K562 (cell line): ENCODE measurements at regions not wholly inside any gene's neighbourhood (a gene's known extent, or its start where the extent isn't known, plus 50 kb on each side); places are given as distances from the start of the nearest gene placed in this dataset.

Experiments
- ATAC-seq: fragments of 200-7000 bp; cut with Tn5 transposase; 3 replicates; pipeline ENCODE4 v1.9.1; 2020; ENCODE audit warnings: moderate library complexity
- BruUV-seq: library from RNA; stranded (reverse); fragments of 400-500 nt; replicated peaks from 2 replicates; lab custom pipeline; 2021; lab: Mats Ljungman, UMichigan
- CTCF ChIA-PET: fragments of 300-600 bp; formaldehyde crosslinking; extraction: SDS; loops from one replicate; lab custom pipeline; 2021; ENCODE audit warnings: low intra/inter-chr PET ratio; lab: Yijun Ruan, JAX
- POLR2A ChIA-PET: fragments of 300-600, 350-650 bp; sonication (Branson Sonifier 250); formaldehyde crosslinking; extraction: SDS; loops from one replicate; lab custom pipeline; 2021; ENCODE audit warnings: antibody characterized with exemption, inconsistent platforms; lab: Yijun Ruan, JAX
- DNase-seq, 4 experiments: peaks; one replicate each; pipeline versions ENCODE4 v3.0.0 to v3.0.0-alpha.2; 2011 to 2018; ENCODE audit warnings: low spot score in 3 of 4, mixed read lengths in 3 of 4; ENCODE audit errors: extremely low read depth in 1 of 4
- FAIRE-seq: peaks from 2 replicates; lab custom pipeline; 2011; peaks lifted over from hg19 to GRCh38; lab: Jason Lieb, UNC
- H2AFZ ChIP-seq: 2 replicates; pipeline ENCODE4 v1.6.0; 2011; ENCODE audit warnings: low read depth, low read length, control low read depth, inconsistent platforms
- H3K27ac ChIP-seq: fragments of 200-600 bp; 3 replicates; pipeline ENCODE4 v1.8.0; 2011; ENCODE audit warnings: low read depth, mild to moderate bottlenecking, control low read depth, inconsistent platforms, low read length, moderate library complexity, mixed read lengths; ENCODE audit errors: extremely low read depth
- H3K27me3 ChIP-seq, 2 experiments: fragments of 300-600 bp in 1 of 2; 2 replicates in 1 of 2; 3 replicates in 1 of 2; pipeline versions ENCODE4 v1.6.0 to v1.8.0; 2011; ENCODE audit warnings: inconsistent platforms in 2 of 2, low read length in 2 of 2, mild to moderate bottlenecking in 1 of 2, mixed read lengths in 1 of 2, moderate library complexity in 1 of 2; ENCODE audit not compliant: control insufficient read depth in 2 of 2, insufficient read depth in 2 of 2
- H3K36me3 ChIP-seq: fragments of 300-600 bp; 3 replicates; pipeline ENCODE4 v1.8.0; 2011; ENCODE audit warnings: mild to moderate bottlenecking, low read length, inconsistent platforms; ENCODE audit not compliant: control insufficient read depth, insufficient read depth
- H3K4me1 ChIP-seq, 2 experiments: fragments of 200-600 bp in 1 of 2; replicated peaks in 1 of 2; 2 replicates in 1 of 2; 3 replicates in 1 of 2; pipeline versions ENCODE4 v1.5.1 to v1.8.0; 2011; ENCODE audit warnings: inconsistent platforms in 2 of 2, low read length in 2 of 2, mild to moderate bottlenecking in 1 of 2, mixed read lengths in 1 of 2, moderate library complexity in 1 of 2; ENCODE audit not compliant: control insufficient read depth in 2 of 2, insufficient read depth in 2 of 2
- H3K4me2 ChIP-seq: 2 replicates; pipeline ENCODE4 v1.6.1; 2011; ENCODE audit warnings: low read length, control low read depth, inconsistent platforms, mixed read lengths; ENCODE audit not compliant: insufficient read depth
- H3K4me3 ChIP-seq: fragments of 200-600 bp; sonication (generic), shearing (Covaris generic); 2 replicates; pipeline ENCODE4 v1.5.1; 2016; ENCODE audit warnings: control low read depth, inconsistent platforms
- H3K79me2 ChIP-seq: fragments of 200-600 bp; 3 replicates; pipeline ENCODE4 v1.8.0; 2011; ENCODE audit warnings: low read length, inconsistent platforms; ENCODE audit not compliant: control insufficient read depth, insufficient read depth
- H3K9ac ChIP-seq, 2 experiments: 2 replicates each; pipeline versions ENCODE4 v1.6.0 to v1.6.1; 2011; ENCODE audit warnings: low read depth in 2 of 2, low read length in 2 of 2, control low read depth in 1 of 2, inconsistent platforms in 1 of 2, mild to moderate bottlenecking in 1 of 2, mixed read lengths in 1 of 2; ENCODE audit not compliant: insufficient read depth in 1 of 2
- H3K9me1 ChIP-seq: one replicate; pipeline ENCODE4 v1.6.0; 2011; ENCODE audit warnings: inconsistent platforms, mild to moderate bottlenecking, low read length, moderate library complexity; ENCODE audit not compliant: control insufficient read depth, insufficient read depth
- H3K9me3 ChIP-seq: replicated peaks from 2 replicates; pipeline ENCODE4 v1.5.1; 2011; ENCODE audit warnings: low read depth, low read length, inconsistent platforms; ENCODE audit not compliant: control insufficient read depth, insufficient read depth
- H4K20me1 ChIP-seq: replicated peaks from 2 replicates; pipeline ENCODE4 v1.6.1; 2011; ENCODE audit warnings: low read length, inconsistent platforms, mixed read lengths; ENCODE audit not compliant: control insufficient read depth, insufficient read depth
- ARID4B ChIP-seq: sonication (generic); formaldehyde crosslinking; IDR thresholded peaks from 2 replicates; pipeline ENCODE4 v1.8.0; 2022; ENCODE audit warnings: mild to moderate bottlenecking, missing genetic modification reagents
- C11orf30 ChIP-seq: fragments of 450-650 bp; IDR thresholded peaks from 2 replicates; pipeline ENCODE4 v1.6.1; 2016; ENCODE audit warnings: low read depth, mild to moderate bottlenecking
- HLTF ChIP-seq: fragments of 450-650 bp; IDR thresholded peaks from 2 replicates; pipeline ENCODE4 v1.6.1; 2016
- HMG20A ChIP-seq: fragments of 450-650 bp; formaldehyde crosslinking; conservative IDR thresholded peaks from 2 replicates; pipeline ENCODE4 v1.4.0; 2020; ENCODE audit warnings: mild to moderate bottlenecking, mixed read lengths
- MLX ChIP-seq, 2 experiments: fragments of 450-650 bp in 1 of 2; sonication (generic) in 1 of 2; formaldehyde crosslinking; conservative IDR thresholded peaks; 2 replicates each; pipeline versions ENCODE4 v1.4.0 to v1.8.1; 2020 to 2022; ENCODE audit warnings: mild to moderate bottlenecking in 1 of 2, missing genetic modification reagents in 1 of 2
- NR4A1 ChIP-seq, 2 experiments: fragments of 250-450 bp in 1 of 2; fragments of 450-650 bp in 1 of 2; sonication (Bioruptor Pico) in 1 of 2; IDR thresholded peaks; 2 replicates each; pipeline versions ENCODE4 v1.4.0 to v1.6.1; 2016 to 2020; ENCODE audit warnings: mild to moderate bottlenecking in 2 of 2, missing compliant biosample characterization in 1 of 2, missing genetic modification characterization in 1 of 2, moderate library complexity in 1 of 2
- SRSF7 ChIP-seq: fragments of 200-400 bp; formaldehyde crosslinking; optimal IDR thresholded peaks from 2 replicates; pipeline ENCODE3; 2017; ENCODE audit warnings: mild to moderate bottlenecking, low read depth, low read length
- STAT5B ChIP-seq: fragments of 250-450 bp; sonication (Bioruptor Pico); IDR thresholded peaks from 2 replicates; pipeline ENCODE4 v1.8.0; 2021; ENCODE audit warnings: mild to moderate bottlenecking, inconsistent platforms
- TAF7 ChIP-seq: fragments of 450-650 bp; IDR thresholded peaks from 2 replicates; pipeline ENCODE4 v1.6.1; 2016; ENCODE audit warnings: missing genetic modification characterization, missing compliant biosample characterization
- TCF7L2 ChIP-seq: fragments of 150-350 bp; IDR thresholded peaks from 2 replicates; pipeline ENCODE4 v1.6.1; 2016; ENCODE audit warnings: low read depth, mild to moderate bottlenecking, low read length, moderate library complexity
- TFAM ChIP-seq: fragments of 250-450 bp; sonication (Bioruptor Pico); conservative IDR thresholded peaks from 2 replicates; pipeline ENCODE4 v1.5.0; 2021; ENCODE audit warnings: mild to moderate bottlenecking, moderate library complexity
- ZNF23 ChIP-seq: fragments of 250-450 bp; sonication (Bioruptor Pico); IDR thresholded peaks from 2 replicates; pipeline ENCODE4 v1.4.0; 2020; ENCODE audit warnings: mild to moderate bottlenecking
- WGBS: fragments of 100-300 bp; shearing (Covaris generic); methylation state at CpG from one replicate; pipeline ENCODE4 v1.1.6; 2016; ENCODE audit warnings: low coverage, mixed read lengths; ENCODE audit not compliant: insufficient coverage; ENCODE audit errors: missing lambda C conversion rate; 5-methylcytosine and 5-hydroxymethylcytosine counted together
- in situ Hi-C: fragments of 300-500 bp; cut with MboI; formaldehyde crosslinking; loops from 4 replicates; pipeline ENCODE4 v1.15.0; 2018; ENCODE audit warnings: inconsistent platforms, mixed read lengths
- intact Hi-C: fragments of 100-400 bp; cut with micrococcal nuclease; formaldehyde crosslinking; loops from 2 replicates; pipeline ENCODE4 v1.14.2; 2022
- TF ChIP-seq, protein P1 (sequence below): fragments of 450-650 bp; IDR thresholded peaks from 2 replicates; pipeline ENCODE4 v1.6.1; 2016; ENCODE audit warnings: missing biosample characterization, missing genetic modification characterization
- TF ChIP-seq, protein P2 (sequence below): fragments of 200-400 bp; formaldehyde crosslinking; IDR thresholded peaks from 2 replicates; pipeline ENCODE4 v1.6.1; 2017; ENCODE audit warnings: mild to moderate bottlenecking, low read depth, low read length, moderate library complexity

GRCh38 chr5:167702014-167702413, 589.4 kb upstream of the WWC1 start (continued):
- TF ChIP-seq, protein P1, sequence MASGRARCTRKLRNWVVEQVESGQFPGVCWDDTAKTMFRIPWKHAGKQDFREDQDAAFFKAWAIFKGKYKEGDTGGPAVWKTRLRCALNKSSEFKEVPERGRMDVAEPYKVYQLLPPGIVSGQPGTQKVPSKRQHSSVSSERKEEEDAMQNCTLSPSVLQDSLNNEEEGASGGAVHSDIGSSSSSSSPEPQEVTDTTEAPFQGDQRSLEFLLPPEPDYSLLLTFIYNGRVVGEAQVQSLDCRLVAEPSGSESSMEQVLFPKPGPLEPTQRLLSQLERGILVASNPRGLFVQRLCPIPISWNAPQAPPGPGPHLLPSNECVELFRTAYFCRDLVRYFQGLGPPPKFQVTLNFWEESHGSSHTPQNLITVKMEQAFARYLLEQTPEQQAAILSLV: no peak
- TF ChIP-seq TAF7 (tag): no peak
- no peak for TF ChIP-seq NR4A1 (CRISPR knock-in tag; IDR thresholded peaks at IDR 0.05)
- TF ChIP-seq NR4A1 (tag; IDR thresholded peaks at IDR 0.05): no peak
- no peak for TF ChIP-seq HLTF
- no peak for TF ChIP-seq MLX (CRISPR knock-in tag; conservative IDR thresholded peaks at IDR 0.05)

DNA sequence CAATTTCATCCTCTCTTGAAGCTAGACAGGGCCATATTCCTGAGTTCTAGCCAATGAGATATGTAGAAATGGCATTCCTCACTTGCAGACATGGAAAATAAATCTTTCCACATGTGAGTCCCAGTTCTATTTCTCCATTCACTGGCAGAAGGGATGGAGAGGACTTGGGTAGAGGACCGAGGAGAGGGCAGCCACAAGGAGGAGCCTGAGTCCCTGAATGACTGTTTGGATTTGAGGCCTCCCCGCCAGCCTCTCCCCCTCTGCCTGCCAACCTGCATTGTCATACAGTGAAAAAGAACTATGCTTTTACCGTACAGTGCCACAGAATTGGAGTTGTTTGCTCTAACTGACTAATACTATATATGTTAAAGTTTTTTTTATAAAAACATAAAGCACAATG, 583.0 kb upstream of the WWC1 start:
- Histone ChIP-seq H3K9me1 (no peaks in the 10 kb centered on the region), H4K20me1 (no peaks in the 10 kb centered on the region), H3K27ac (no peak overlapping the region), H2AFZ (no peak overlapping the region), H3K9ac (no peak overlapping the region), H3K27me3 (no peaks in the 10 kb centered on the region), H3K4me3 (no peak overlapping the region), H3K9me3 (no peaks in the 10 kb centered on the region), H3K36me3 (no peaks in the 10 kb centered on the region), H3K79me2 (no peaks in the 10 kb centered on the region), H3K4me2 (no peak overlapping the region), H3K4me1 (no peaks in the 10 kb centered on the region)
- WGBS: 0% methylated on average over 3 of the region's 3 CpGs
- POLR2A ChIA-PET: no interaction called here
- in situ Hi-C loops (no loop called here), intact Hi-C loops (no loop called here)
- FAIRE-seq (no peak), ATAC-seq (no peak), DNase-seq (no peak)
- BruUV-seq: no TSS peak
- CTCF ChIA-PET: no interaction called here
- no peak for TF ChIP-seq C11orf30
- no peak for TF ChIP-seq ARID4B
- no peak for TF ChIP-seq TCF7L2
- TF ChIP-seq, protein P2, sequence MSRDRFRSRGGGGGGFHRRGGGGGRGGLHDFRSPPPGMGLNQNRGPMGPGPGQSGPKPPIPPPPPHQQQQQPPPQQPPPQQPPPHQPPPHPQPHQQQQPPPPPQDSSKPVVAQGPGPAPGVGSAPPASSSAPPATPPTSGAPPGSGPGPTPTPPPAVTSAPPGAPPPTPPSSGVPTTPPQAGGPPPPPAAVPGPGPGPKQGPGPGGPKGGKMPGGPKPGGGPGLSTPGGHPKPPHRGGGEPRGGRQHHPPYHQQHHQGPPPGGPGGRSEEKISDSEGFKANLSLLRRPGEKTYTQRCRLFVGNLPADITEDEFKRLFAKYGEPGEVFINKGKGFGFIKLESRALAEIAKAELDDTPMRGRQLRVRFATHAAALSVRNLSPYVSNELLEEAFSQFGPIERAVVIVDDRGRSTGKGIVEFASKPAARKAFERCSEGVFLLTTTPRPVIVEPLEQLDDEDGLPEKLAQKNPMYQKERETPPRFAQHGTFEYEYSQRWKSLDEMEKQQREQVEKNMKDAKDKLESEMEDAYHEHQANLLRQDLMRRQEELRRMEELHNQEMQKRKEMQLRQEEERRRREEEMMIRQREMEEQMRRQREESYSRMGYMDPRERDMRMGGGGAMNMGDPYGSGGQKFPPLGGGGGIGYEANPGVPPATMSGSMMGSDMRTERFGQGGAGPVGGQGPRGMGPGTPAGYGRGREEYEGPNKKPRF: no peak
- TF ChIP-seq TFAM (CRISPR knock-in tag): no peak
- no peak for TF ChIP-seq STAT5B (CRISPR knock-in tag)
- no peak for TF ChIP-seq ZNF23
- no peak for TF ChIP-seq HMG20A
- no peak for TF ChIP-seq SRSF7
